Choroid plexus epithelial cell (primary cell): ENCODE measurements at regions not wholly inside any gene's neighbourhood (a gene's known extent, or its start where the extent isn't known, plus 50 kb on each side); places are given as distances from the start of the nearest gene placed in this dataset.
"Not testable (repeated sequence)": the region's sequence is repeated elsewhere in the genome, so short reads cannot be mapped to it uniquely, and the experiment has no call there.

Experiments
- DNase-seq: peaks from one replicate; pipeline ENCODE4 v3.0.0-alpha.2; 2010; ENCODE audit warnings: low read depth
- H3K4me3 ChIP-seq: 2 replicates; pipeline ENCODE4 v1.5.1; 2011; ENCODE audit warnings: low read depth, mild to moderate bottlenecking, control low read depth, low read length, moderate library complexity
- CTCF ChIP-seq: conservative IDR thresholded peaks from 2 replicates; pipeline ENCODE4 v1.5.1; 2011; ENCODE audit warnings: low read depth, mild to moderate bottlenecking, control low read depth, inconsistent platforms, low read length, moderate library complexity

DNA sequence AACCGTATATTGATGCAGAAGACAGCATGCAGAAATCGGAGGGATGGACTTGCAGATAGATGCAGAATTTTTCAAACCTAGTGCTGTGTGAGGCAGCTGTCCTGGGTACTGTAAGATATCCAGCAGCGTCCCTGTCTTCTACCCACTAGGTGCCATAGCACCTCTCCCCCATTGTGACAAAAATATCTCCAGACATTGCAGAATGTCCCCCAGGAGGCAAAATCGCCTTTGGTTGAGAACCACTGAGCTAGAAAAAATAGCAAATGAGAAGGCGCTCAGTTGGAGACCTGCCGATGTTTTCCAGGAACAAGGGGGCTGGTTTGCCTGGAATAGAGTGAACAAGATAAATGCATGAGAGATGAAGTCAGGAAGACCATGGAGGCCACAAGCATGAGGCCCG, 67.9 kb upstream of the TMEM132D start:
- no peak for TF ChIP-seq CTCF
- no peak for DNase-seq
- H3K4me3 ChIP-seq = no peak overlapping the region

GRCh38 chr12:129973236-129973961, 69.6 kb upstream of the TMEM132D start:
- no peak for DNase-seq
- no peak overlapping the region for H3K4me3 ChIP-seq
- no peak for TF ChIP-seq CTCF

DNA sequence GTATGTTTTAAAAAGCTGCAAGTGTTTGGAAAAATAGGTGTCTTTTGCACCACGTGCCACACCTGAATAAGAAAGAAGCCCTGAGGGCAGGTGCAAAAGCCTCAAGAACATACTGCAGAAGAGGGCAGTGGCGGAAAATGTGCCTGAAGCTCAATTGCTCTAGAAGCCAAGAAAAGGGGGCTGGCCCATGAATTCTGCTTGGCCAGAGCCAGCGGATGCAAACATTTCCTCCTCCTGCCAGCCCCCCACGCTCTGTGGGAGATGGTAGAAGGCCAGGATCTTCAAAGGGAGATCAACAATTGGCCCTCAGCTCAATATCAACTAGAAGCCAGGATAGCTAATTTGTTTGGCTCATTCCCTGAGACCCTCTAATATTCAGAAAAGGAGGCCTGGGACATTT, 80.3 kb upstream of the TMEM132D start:
- no peak for TF ChIP-seq CTCF
- DNase-seq = no peak
- no peak overlapping the region for H3K4me3 ChIP-seq

- no peak for TF ChIP-seq CTCF
- H3K4me3 ChIP-seq = no peak overlapping the region
- DNase-seq = no peak
These were observed 84.0 kb upstream of the TMEM132D start for GRCh38 chr12:129987841-129988240.

DNA sequence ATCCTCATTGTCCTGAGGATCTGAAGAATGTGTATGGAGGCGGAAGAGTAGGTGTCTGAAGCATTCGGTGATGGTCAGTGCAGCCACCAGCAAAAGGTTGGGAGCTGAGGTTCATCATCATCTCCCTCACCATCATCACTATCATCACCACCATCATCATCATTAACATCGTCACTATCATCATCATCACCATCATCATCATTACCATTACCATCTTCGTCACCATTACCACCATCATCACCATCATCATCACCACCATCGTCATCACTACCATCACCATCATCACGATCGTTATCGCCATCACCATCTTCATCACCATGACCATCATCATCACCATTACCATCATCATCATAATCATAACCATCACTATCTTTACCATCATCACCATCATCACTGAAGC, 90.8 kb upstream of the TMEM132D start:
- no peak for DNase-seq
- no peak overlapping the region for H3K4me3 ChIP-seq
- no peak for TF ChIP-seq CTCF

- no peak for TF ChIP-seq CTCF
These were observed 93.4 kb upstream of the TMEM132D start for GRCh38 chr12:129997239-129997638.

DNA sequence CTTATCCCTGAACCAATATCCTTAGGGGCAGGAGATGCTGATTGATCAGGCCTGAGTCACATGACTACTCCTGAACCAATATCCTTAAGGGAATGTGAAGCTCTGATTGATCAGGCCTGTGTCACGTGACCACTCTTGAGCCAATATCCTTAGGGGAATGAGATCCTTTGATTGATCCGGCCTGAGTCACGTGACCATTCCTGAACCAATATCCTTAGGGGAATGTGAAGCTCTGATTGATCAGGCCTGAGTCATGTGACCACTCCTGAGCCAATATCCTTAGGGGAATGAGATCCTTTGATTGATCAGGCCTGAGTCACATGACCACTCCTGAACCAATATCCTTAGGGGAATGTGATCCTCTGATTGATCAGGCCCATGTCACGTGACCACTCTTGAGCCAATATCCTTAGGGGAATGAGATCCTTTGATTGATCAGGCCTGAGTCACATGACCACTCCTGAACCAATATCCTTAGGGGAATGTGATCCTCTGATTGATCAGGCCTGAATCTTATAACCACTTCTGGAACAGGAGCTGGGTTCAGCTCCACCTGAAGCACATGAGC, 100.6 kb upstream of the TMEM132D start:
- not testable (repeated sequence) for H3K4me3 ChIP-seq

More at GRCh38 chr12:129997239-129997638, 93.4 kb upstream of the TMEM132D start:
- no peak for DNase-seq
- no peak overlapping the region for H3K4me3 ChIP-seq

More for the DNA sequence above, 100.6 kb upstream of the TMEM132D start:
- not testable (repeated sequence) for DNase-seq
